HEK293 (cell line): ENCODE measurements at regions not wholly inside any gene's neighbourhood (a gene's known extent, or its start where the extent isn't known, plus 50 kb on each side); places are given as distances from the start of the nearest gene placed in this dataset.

Experiments used
- CTCF ChIA-PET: fragments of 350-600 bp; formaldehyde crosslinking; extraction: SDS; loops from one replicate; lab custom pipeline; 2021; ENCODE audit warnings: antibody characterized with exemption; lab: Yijun Ruan, JAX
- POLR2A ChIA-PET: fragments of 300-600 bp; formaldehyde crosslinking; extraction: SDS; loops from one replicate; lab custom pipeline; 2020; ENCODE audit warnings: antibody characterized with exemption, inconsistent platforms; lab: Yijun Ruan, JAX
- H3K27ac ChIP-seq: fragments of 200-500 bp; sonication (Bioruptor generic); 2 replicates; pipeline ENCODE4 v1.5.1; 2014; ENCODE audit warnings: low read depth, low read length, control low read depth, inconsistent platforms; ENCODE audit errors: extremely low read depth
- H3K36me3 ChIP-seq, 2 experiments: fragments of 200-500 bp in 1 of 2; sonication (Bioruptor generic) in 1 of 2; 1 replicate in 1 of 2; 2 replicates in 1 of 2; pipeline ENCODE4 v1.5.1; 2014 to 2017; ENCODE audit warnings: inconsistent platforms in 2 of 2, low read length in 2 of 2; ENCODE audit not compliant: control insufficient read depth in 2 of 2, insufficient read depth in 1 of 2
- H3K4me1 ChIP-seq: fragments of 200-500 bp; sonication (Bioruptor generic); 2 replicates; pipeline ENCODE4 v1.5.1; 2014; ENCODE audit warnings: mild to moderate bottlenecking, low read length, inconsistent platforms; ENCODE audit not compliant: control insufficient read depth, insufficient read depth
- H3K4me3 ChIP-seq: 2 replicates; pipeline ENCODE4 v1.5.1; 2011; ENCODE audit warnings: low read depth, mild to moderate bottlenecking, control low read depth, low read length, moderate library complexity
- H3K9me3 ChIP-seq: fragments of 200-500 bp; sonication (Bioruptor generic); 2 replicates; pipeline ENCODE4 v1.5.1; 2014; ENCODE audit warnings: low read depth, low read length, inconsistent platforms; ENCODE audit not compliant: control insufficient read depth, insufficient read depth
- EGR2 ChIP-seq: fragments of 450-650 bp; formaldehyde crosslinking; IDR thresholded peaks from 2 replicates; pipeline ENCODE4 v1.5.1; 2016; ENCODE audit warnings: low read depth, missing biosample characterization, missing genetic modification characterization
- GLIS1 ChIP-seq: fragments of 450-650 bp; formaldehyde crosslinking; IDR thresholded peaks from 2 replicates; pipeline ENCODE4 v1.5.1; 2016; ENCODE audit warnings: missing biosample characterization, missing genetic modification characterization
- HOXD13 ChIP-seq: sonication (generic); formaldehyde crosslinking; IDR thresholded peaks from 2 replicates; pipeline ENCODE4 v1.8.0; 2022; ENCODE audit warnings: missing genetic modification reagents, borderline replicate concordance
- KLF1 ChIP-seq: fragments of 450-650 bp; formaldehyde crosslinking; IDR thresholded peaks from 2 replicates; pipeline ENCODE4 v1.5.1; 2016; ENCODE audit warnings: missing biosample characterization, missing genetic modification characterization
- KLF9 ChIP-seq: fragments of 450-650 bp; formaldehyde crosslinking; IDR thresholded peaks from 2 replicates; pipeline ENCODE4 v1.5.1; 2016; ENCODE audit warnings: missing biosample characterization, missing genetic modification characterization, low read depth
- MZF1 ChIP-seq: fragments of 450-650 bp; formaldehyde crosslinking; IDR thresholded peaks from 2 replicates; pipeline ENCODE4 v1.5.1; 2017; ENCODE audit warnings: missing biosample characterization, missing genetic modification characterization, borderline replicate concordance
- OSR2 ChIP-seq: fragments of 450-650 bp; formaldehyde crosslinking; IDR thresholded peaks from 2 replicates; pipeline ENCODE4 v1.5.1; 2016; ENCODE audit warnings: missing biosample characterization, missing genetic modification characterization
- RBAK ChIP-seq: fragments of 450-650 bp; formaldehyde crosslinking; IDR thresholded peaks from 2 replicates; pipeline ENCODE4 v1.5.1; 2016; ENCODE audit warnings: missing biosample characterization, missing genetic modification characterization
- SCRT2 ChIP-seq: fragments of 450-650 bp; formaldehyde crosslinking; IDR thresholded peaks from 2 replicates; pipeline ENCODE4 v1.5.1; 2016; ENCODE audit warnings: missing biosample characterization, missing genetic modification characterization
- ZBTB49 ChIP-seq: fragments of 450-650 bp; formaldehyde crosslinking; IDR thresholded peaks from 2 replicates; pipeline ENCODE4 v1.5.1; 2016; ENCODE audit warnings: missing biosample characterization, missing genetic modification characterization, low read depth
- ZEB2 ChIP-seq: fragments of 450-650 bp; formaldehyde crosslinking; IDR thresholded peaks from 2 replicates; pipeline ENCODE4 v1.5.1; 2016; ENCODE audit warnings: missing biosample characterization, missing genetic modification characterization
- ZFHX2 ChIP-seq: fragments of 450-650 bp; formaldehyde crosslinking; conservative IDR thresholded peaks from 2 replicates; pipeline ENCODE4 v1.5.1; 2016; ENCODE audit warnings: missing biosample characterization, missing genetic modification characterization
- ZNF112 ChIP-seq: fragments of 450-650 bp; formaldehyde crosslinking; IDR thresholded peaks from 2 replicates; pipeline ENCODE4 v1.5.0; 2017; ENCODE audit warnings: missing biosample characterization, missing genetic modification characterization
- ZNF184 ChIP-seq: fragments of 450-650 bp; IDR thresholded peaks from 2 replicates; pipeline ENCODE4 v1.5.1; 2018; ENCODE audit warnings: missing biosample characterization, mild to moderate bottlenecking, missing genetic modification characterization
- ZNF211 ChIP-seq: fragments of 450-650 bp; formaldehyde crosslinking; IDR thresholded peaks from 2 replicates; pipeline ENCODE4 v1.5.1; 2016; ENCODE audit warnings: low read depth, missing biosample characterization, missing genetic modification characterization
- ZNF302 ChIP-seq: fragments of 450-650 bp; formaldehyde crosslinking; IDR thresholded peaks from 2 replicates; pipeline ENCODE4 v1.5.1; 2016; ENCODE audit warnings: missing biosample characterization, missing genetic modification characterization, low read depth
- ZNF311 ChIP-seq: fragments of 450-650 bp; formaldehyde crosslinking; IDR thresholded peaks from 2 replicates; pipeline ENCODE4 v1.5.1; 2017; ENCODE audit warnings: missing biosample characterization, missing genetic modification characterization, borderline replicate concordance
- ZNF341 ChIP-seq: fragments of 450-650 bp; formaldehyde crosslinking; IDR thresholded peaks from 2 replicates; pipeline ENCODE4; 2016; ENCODE audit warnings: low read depth, missing biosample characterization, missing genetic modification characterization
- ZNF423 ChIP-seq: fragments of 450-650 bp; formaldehyde crosslinking; IDR thresholded peaks from 2 replicates; pipeline ENCODE4 v1.5.1; 2016; ENCODE audit warnings: missing biosample characterization, missing genetic modification characterization
- ZNF530 ChIP-seq: fragments of 450-650 bp; formaldehyde crosslinking; IDR thresholded peaks from 2 replicates; pipeline ENCODE4 v1.5.1; 2016; ENCODE audit warnings: low read depth, missing biosample characterization, missing genetic modification characterization
- ZNF560 ChIP-seq: fragments of 450-650 bp; formaldehyde crosslinking; IDR thresholded peaks from 2 replicates; pipeline ENCODE4 v1.5.1; 2017; ENCODE audit warnings: missing biosample characterization, missing genetic modification characterization, borderline replicate concordance
- ZNF585B ChIP-seq: fragments of 450-650 bp; formaldehyde crosslinking; IDR thresholded peaks from 2 replicates; pipeline ENCODE4 v1.5.1; 2016; ENCODE audit warnings: missing biosample characterization, missing genetic modification characterization
- ZNF621 ChIP-seq: fragments of 450-650 bp; formaldehyde crosslinking; IDR thresholded peaks from 2 replicates; pipeline ENCODE4 v1.5.1; 2017; ENCODE audit warnings: missing biosample characterization, missing genetic modification characterization
- ZNF623 ChIP-seq: fragments of 450-650 bp; formaldehyde crosslinking; IDR thresholded peaks from 2 replicates; pipeline ENCODE4 v1.5.1; 2016; ENCODE audit warnings: missing biosample characterization, missing genetic modification characterization
- ZNF645 ChIP-seq: fragments of 450-650 bp; formaldehyde crosslinking; IDR thresholded peaks from 2 replicates; pipeline ENCODE4; 2016; ENCODE audit warnings: missing biosample characterization, missing genetic modification characterization
- ZNF843 ChIP-seq: fragments of 450-650 bp; formaldehyde crosslinking; IDR thresholded peaks from 2 replicates; pipeline ENCODE4 v1.5.1; 2016; ENCODE audit warnings: missing biosample characterization, missing genetic modification characterization

- ChIA-PET CTCF (no interaction called here), POLR2A (no interaction called here)
- H3K9me3 ChIP-seq: no peaks in the 10 kb centered on the region
- no peak overlapping the region for H3K4me3 ChIP-seq
- TF ChIP-seq SCRT2 (tag by site-specific recombination): 0 out of 2 replicates have a peak, but pooled peaks have one; percentile 12
- TF ChIP-seq MZF1: no peak
- no peak for TF ChIP-seq ZBTB49 (tag by site-specific recombination)
- no peak for TF ChIP-seq HOXD13
- no peak for TF ChIP-seq ZEB2 (tag by site-specific recombination)
- TF ChIP-seq ZFHX2 (tag by site-specific recombination): peak; percentile 92
- peak; percentile 90 for TF ChIP-seq EGR2 (tag by site-specific recombination)
- H3K4me1 ChIP-seq: no peaks in the 10 kb centered on the region
- no peak overlapping the region for H3K27ac ChIP-seq
- H3K36me3 ChIP-seq: no peaks in the 10 kb centered on the region
Measured at GRCh38 chr1:29520571-29521437, 284.5 kb downstream of the PTPRU start.

DNA sequence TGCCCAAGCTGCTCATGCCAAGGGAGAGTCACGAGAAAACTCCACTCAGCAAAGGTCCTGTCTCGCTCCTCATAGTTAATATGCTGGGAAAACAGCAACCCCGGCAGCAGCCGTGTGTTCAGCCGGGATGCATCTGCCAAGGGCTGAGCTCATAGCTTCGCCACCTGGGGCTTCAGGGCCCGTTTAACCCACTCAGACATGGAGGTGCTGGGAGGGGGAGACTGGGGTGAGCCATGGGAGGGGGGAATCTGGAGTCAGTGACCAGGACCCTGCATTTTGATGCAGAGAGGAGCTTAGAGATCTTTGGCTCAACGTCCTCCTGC is 283.4 kb downstream of the PTPRU start:
- TF ChIP-seq ZNF211 (tag by site-specific recombination) (no peak), GLIS1 (tag by site-specific recombination) (0 out of 2 replicates have a peak, but pooled peaks have one; percentile 13)
- H3K27ac ChIP-seq: no peak overlapping the region
- no peak overlapping the region for H3K4me3 ChIP-seq
- H3K36me3 ChIP-seq: no peaks in the 10 kb centered on the region
- no peaks in the 10 kb centered on the region for H3K9me3 ChIP-seq
- POLR2A ChIA-PET: no interaction called here
- CTCF ChIA-PET: no interaction called here
- H3K4me1 ChIP-seq: no peaks in the 10 kb centered on the region

DNA sequence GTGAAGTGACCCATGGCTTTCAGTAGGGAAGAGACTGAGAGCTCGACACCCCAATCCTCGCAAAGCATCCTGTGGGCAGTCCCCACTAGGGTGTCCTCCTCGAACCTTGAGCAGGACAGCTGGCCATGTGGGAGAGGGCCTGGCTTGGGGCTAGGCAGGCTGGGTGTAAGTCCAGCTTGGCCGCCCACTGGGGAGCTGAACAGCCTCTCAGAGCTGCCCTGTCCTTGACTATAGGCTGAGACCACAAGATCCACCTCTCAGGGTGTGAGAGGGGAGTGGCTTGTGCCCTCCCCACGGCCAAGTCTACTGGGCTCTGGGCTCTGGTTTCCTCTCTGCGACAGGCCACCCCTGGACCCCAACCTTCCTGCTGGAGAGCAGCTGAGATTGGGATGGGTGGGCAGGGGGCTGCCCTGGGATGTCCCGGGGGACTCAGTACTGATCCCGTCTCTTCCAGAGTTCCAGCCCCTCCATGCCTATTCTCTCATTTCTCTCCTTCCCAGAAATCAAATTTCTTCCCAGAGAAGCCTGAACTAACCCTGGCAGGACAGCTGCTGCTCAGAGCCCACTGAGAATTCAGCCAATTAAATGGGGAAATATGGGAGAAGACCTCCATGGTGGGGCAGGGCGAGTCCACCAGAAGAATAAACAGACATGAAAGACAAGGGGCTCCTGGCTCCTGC is 282.9 kb downstream of the PTPRU start:
- H3K36me3 ChIP-seq: no peaks in the 10 kb centered on the region
- H3K4me1 ChIP-seq: no peaks in the 10 kb centered on the region
- ChIA-PET POLR2A (no interaction called here), CTCF (no interaction called here)
- no peak overlapping the region for H3K4me3 ChIP-seq
- no peak overlapping the region for H3K27ac ChIP-seq
- no peaks in the 10 kb centered on the region for H3K9me3 ChIP-seq
- TF ChIP-seq ZNF302 (tag by site-specific recombination) (no peak), ZNF530 (tag by site-specific recombination) (no peak), ZNF843 (no peak), OSR2 (no peak), KLF1 (no peak), RBAK (tag by site-specific recombination) (no peak), ZNF112 (tag by site-specific recombination) (no peak), ZNF341 (no peak), ZNF621 (tag by site-specific recombination) (no peak), ZNF585B (no peak), KLF9 (tag by site-specific recombination) (no peak), ZNF560 (tag by site-specific recombination) (no peak), ZNF645 (tag by site-specific recombination) (no peak), ZNF184 (tag by site-specific recombination) (no peak), ZNF623 (tag by site-specific recombination) (no peak), ZNF423 (tag by site-specific recombination) (no peak), ZNF311 (tag by site-specific recombination) (no peak)
